ENCODE measurements at regions not wholly inside any gene's neighbourhood (a gene's known extent, or its start where the extent isn't known, plus 50 kb on each side); places are given as distances from the start of the nearest gene placed in this dataset.
A peak's percentile ranks its signal among the peaks of the same experiment; 100 is the strongest.

GRCh38 chr3:152100491-152101132 is 168.1 kb upstream of the MBNL1 start:
- DNase-seq (ENCODE audit: low spot score), result no peak

- no peak for DNase-seq (ENCODE audit: low spot score)
Measured at GRCh38 chr3:152102410-152102809, 166.3 kb upstream of the MBNL1 start.

- no peak for DNase-seq (ENCODE audit: low spot score)
Measured at GRCh38 chr3:152103257-152103656, 165.5 kb upstream of the MBNL1 start.

GRCh38 chr3:152104847-152105415 is 163.8 kb upstream of the MBNL1 start:
- no peak for DNase-seq (ENCODE audit: low spot score)

- no peak for DNase-seq (ENCODE audit: low spot score)
Measured at GRCh38 chr3:152105446-152105845, 163.3 kb upstream of the MBNL1 start.

GRCh38 chr3:152109038-152109437 is 159.7 kb upstream of the MBNL1 start:
- no peak for DNase-seq (ENCODE audit: low spot score)

- no peak for DNase-seq (ENCODE audit: low spot score)
Measured at GRCh38 chr3:152113413-152113812, 155.3 kb upstream of the MBNL1 start.

- no peak for DNase-seq (ENCODE audit: low spot score)
Measured at GRCh38 chr3:152113992-152114651, 154.6 kb upstream of the MBNL1 start.

- no peak for DNase-seq (ENCODE audit: low spot score)
Measured at GRCh38 chr3:152120601-152121269, 148.0 kb upstream of the MBNL1 start.

- no peak for DNase-seq (ENCODE audit: low spot score)
Measured at GRCh38 chr3:152121270-152121636, 147.5 kb upstream of the MBNL1 start.

- no peak for DNase-seq (ENCODE audit: low spot score)
Measured at GRCh38 chr3:152122851-152123250, 145.9 kb upstream of the MBNL1 start.

- DNase-seq (ENCODE audit: low spot score), result no peak
Measured at GRCh38 chr3:152123457-152123856, 145.3 kb upstream of the MBNL1 start.

- no peak for DNase-seq (ENCODE audit: low spot score)
Measured at GRCh38 chr3:152126260-152126659, 142.5 kb upstream of the MBNL1 start.

GRCh38 chr3:152127058-152127457 is 141.7 kb upstream of the MBNL1 start:
- peak; percentile 2 for DNase-seq (ENCODE audit: low spot score)

GRCh38 chr3:152128356-152128755 is 140.4 kb upstream of the MBNL1 start:
- no peak for DNase-seq (ENCODE audit: low spot score)

- DNase-seq (ENCODE audit: low spot score), result no peak
Measured at GRCh38 chr3:152139651-152140050, 129.1 kb upstream of the MBNL1 start.

GRCh38 chr3:152146461-152146860 is 122.3 kb upstream of the MBNL1 start:
- no peak for DNase-seq (ENCODE audit: low spot score)

- DNase-seq (ENCODE audit: low spot score), result no peak
Measured at GRCh38 chr3:152147748-152148147, 121.0 kb upstream of the MBNL1 start.

- no peak for DNase-seq (ENCODE audit: low spot score)
Measured at GRCh38 chr3:152148579-152148978, 120.2 kb upstream of the MBNL1 start.

GRCh38 chr3:152149832-152150231 is 118.9 kb upstream of the MBNL1 start:
- DNase-seq (ENCODE audit: low spot score), result no peak

GRCh38 chr3:152151216-152151876 is 117.4 kb upstream of the MBNL1 start:
- DNase-seq (ENCODE audit: low spot score), result no peak
